ENCODE measurements at regions not wholly inside any gene's neighbourhood (a gene's known extent, or its start where the extent isn't known, plus 50 kb on each side); places are given as distances from the start of the nearest gene placed in this dataset.

DNA sequence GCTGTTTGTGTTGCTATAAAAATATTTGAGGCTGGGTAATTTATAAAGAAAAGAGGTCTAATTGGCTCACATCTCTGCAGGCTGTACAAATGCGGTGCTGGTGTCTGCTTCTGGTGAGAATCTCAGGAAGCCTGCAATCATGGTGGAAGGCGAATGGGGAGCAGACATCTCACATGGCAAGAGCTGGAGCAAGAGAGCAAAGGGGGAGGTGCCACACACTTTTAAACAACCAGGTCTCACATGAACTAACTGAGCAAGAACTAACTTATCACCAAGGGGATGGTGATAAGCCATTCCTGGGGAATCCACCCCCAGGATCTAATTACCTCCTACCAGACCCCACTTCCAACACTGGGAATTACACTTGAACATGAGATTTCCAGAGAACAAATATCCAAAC is 300.7 kb upstream of the MDGA2 start:
- TF ChIP-seq, protein P1, sequence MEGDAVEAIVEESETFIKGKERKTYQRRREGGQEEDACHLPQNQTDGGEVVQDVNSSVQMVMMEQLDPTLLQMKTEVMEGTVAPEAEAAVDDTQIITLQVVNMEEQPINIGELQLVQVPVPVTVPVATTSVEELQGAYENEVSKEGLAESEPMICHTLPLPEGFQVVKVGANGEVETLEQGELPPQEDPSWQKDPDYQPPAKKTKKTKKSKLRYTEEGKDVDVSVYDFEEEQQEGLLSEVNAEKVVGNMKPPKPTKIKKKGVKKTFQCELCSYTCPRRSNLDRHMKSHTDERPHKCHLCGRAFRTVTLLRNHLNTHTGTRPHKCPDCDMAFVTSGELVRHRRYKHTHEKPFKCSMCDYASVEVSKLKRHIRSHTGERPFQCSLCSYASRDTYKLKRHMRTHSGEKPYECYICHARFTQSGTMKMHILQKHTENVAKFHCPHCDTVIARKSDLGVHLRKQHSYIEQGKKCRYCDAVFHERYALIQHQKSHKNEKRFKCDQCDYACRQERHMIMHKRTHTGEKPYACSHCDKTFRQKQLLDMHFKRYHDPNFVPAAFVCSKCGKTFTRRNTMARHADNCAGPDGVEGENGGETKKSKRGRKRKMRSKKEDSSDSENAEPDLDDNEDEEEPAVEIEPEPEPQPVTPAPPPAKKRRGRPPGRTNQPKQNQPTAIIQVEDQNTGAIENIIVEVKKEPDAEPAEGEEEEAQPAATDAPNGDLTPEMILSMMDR (conservative IDR thresholded peaks at IDR 0.05): no peak
- no peak for TF ChIP-seq EZH2 (IDR thresholded peaks at IDR 0.05; ENCODE audit: low read depth)

All from PC-9 (cell line).